ENCODE measurements at regions not wholly inside any gene's neighbourhood (a gene's known extent, or its start where the extent isn't known, plus 50 kb on each side); places are given as distances from the start of the nearest gene placed in this dataset.

GRCh38 chr6:120700001-120700400 lies 634.3 kb downstream of the TBC1D32 start:
- TF ChIP-seq EP300 (conservative IDR thresholded peaks at IDR 0.05; ENCODE audit: poor library complexity, severe bottlenecking) (no peak), RAD21 (conservative IDR thresholded peaks at IDR 0.05) (no peak), EZH2 (IDR thresholded peaks at IDR 0.05; ENCODE audit: borderline replicate concordance, insufficient read depth, low read length, poor library complexity, severe bottlenecking) (no peak), REST (IDR thresholded peaks at IDR 0.05; ENCODE audit: borderline replicate concordance) (no peak), POLR2AphosphoS5 (IDR thresholded peaks at IDR 0.05) (no peak), SMC3 (conservative IDR thresholded peaks at IDR 0.05; ENCODE audit: poor library complexity) (no peak)
- TF ChIP-seq, protein P1, sequence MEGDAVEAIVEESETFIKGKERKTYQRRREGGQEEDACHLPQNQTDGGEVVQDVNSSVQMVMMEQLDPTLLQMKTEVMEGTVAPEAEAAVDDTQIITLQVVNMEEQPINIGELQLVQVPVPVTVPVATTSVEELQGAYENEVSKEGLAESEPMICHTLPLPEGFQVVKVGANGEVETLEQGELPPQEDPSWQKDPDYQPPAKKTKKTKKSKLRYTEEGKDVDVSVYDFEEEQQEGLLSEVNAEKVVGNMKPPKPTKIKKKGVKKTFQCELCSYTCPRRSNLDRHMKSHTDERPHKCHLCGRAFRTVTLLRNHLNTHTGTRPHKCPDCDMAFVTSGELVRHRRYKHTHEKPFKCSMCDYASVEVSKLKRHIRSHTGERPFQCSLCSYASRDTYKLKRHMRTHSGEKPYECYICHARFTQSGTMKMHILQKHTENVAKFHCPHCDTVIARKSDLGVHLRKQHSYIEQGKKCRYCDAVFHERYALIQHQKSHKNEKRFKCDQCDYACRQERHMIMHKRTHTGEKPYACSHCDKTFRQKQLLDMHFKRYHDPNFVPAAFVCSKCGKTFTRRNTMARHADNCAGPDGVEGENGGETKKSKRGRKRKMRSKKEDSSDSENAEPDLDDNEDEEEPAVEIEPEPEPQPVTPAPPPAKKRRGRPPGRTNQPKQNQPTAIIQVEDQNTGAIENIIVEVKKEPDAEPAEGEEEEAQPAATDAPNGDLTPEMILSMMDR (IDR thresholded peaks at IDR 0.05; ENCODE audit: poor library complexity, severe bottlenecking): no peak

All from neural cell (in vitro differentiated cells).